Neuronal stem cell (in vitro differentiated cells): ENCODE measurements at regions not wholly inside any gene's neighbourhood (a gene's known extent, or its start where the extent isn't known, plus 50 kb on each side); places are given as distances from the start of the nearest gene placed in this dataset.

Experiments used
- DNase-seq: peaks from one replicate; pipeline ENCODE4 v3.0.0-alpha.2; 2013; ENCODE audit warnings: low spot score
- H2AFZ ChIP-seq: one replicate; pipeline ENCODE4 v1.6.1; 2013; ENCODE audit warnings: mild to moderate bottlenecking, low read length, inconsistent platforms
- H2AK5ac ChIP-seq: 2 replicates; pipeline ENCODE4 v1.6.1; 2013; ENCODE audit warnings: low read depth, mild to moderate bottlenecking, inconsistent platforms, low read length, moderate library complexity, mixed read lengths
- H2BK120ac ChIP-seq: 2 replicates; pipeline ENCODE4 v1.6.1; 2013; ENCODE audit warnings: low read depth, mild to moderate bottlenecking, inconsistent platforms, low read length, moderate library complexity, mixed read lengths
- H2BK12ac ChIP-seq: one replicate; pipeline ENCODE4 v1.6.1; 2013; ENCODE audit warnings: low read length, inconsistent platforms
- H2BK15ac ChIP-seq: 2 replicates; pipeline ENCODE4 v1.6.1; 2013; ENCODE audit warnings: mild to moderate bottlenecking, low read length, inconsistent platforms, mixed read lengths
- H2BK5ac ChIP-seq: one replicate; pipeline ENCODE4 v1.6.1; 2013; ENCODE audit warnings: inconsistent platforms, mild to moderate bottlenecking, low read length, moderate library complexity
- H3K14ac ChIP-seq: one replicate; pipeline ENCODE4 v1.6.1; 2013; ENCODE audit warnings: low read length, inconsistent platforms
- H3K18ac ChIP-seq: 2 replicates; pipeline ENCODE4 v1.6.1; 2013; ENCODE audit warnings: low read length, inconsistent platforms
- H3K23ac ChIP-seq: 2 replicates; pipeline ENCODE4 v1.6.1; 2013; ENCODE audit warnings: low read depth, mild to moderate bottlenecking, mixed read lengths, low read length, inconsistent platforms; ENCODE audit not compliant: poor library complexity
- H3K27ac ChIP-seq: replicated peaks from 3 replicates; pipeline ENCODE4 v1.5.1; 2013; ENCODE audit warnings: low read length, inconsistent platforms
- H3K27me3 ChIP-seq, 3 experiments: 2 replicates each; pipeline ENCODE4 v1.6.1; 2013; ENCODE audit warnings: low read length in 3 of 3, mild to moderate bottlenecking in 2 of 3, inconsistent platforms in 1 of 3, low read depth in 1 of 3, mixed read lengths in 1 of 3, moderate library complexity in 1 of 3; ENCODE audit not compliant: control insufficient read depth in 3 of 3, insufficient read depth in 3 of 3
- H3K36me3 ChIP-seq, 2 donors: replicated peaks in 1 of 2; 2 replicates each; pipeline ENCODE4 v1.6.1; 2013; ENCODE audit warnings: low read length in 2 of 2; ENCODE audit not compliant: control insufficient read depth in 2 of 2, insufficient read depth in 2 of 2
- H3K4ac ChIP-seq: 2 replicates; pipeline ENCODE4 v1.6.1; 2013; ENCODE audit warnings: inconsistent platforms, mild to moderate bottlenecking, low read length, moderate library complexity
- H3K4me1 ChIP-seq, 2 donors: 1 replicate in 1 of 2; 2 replicates in 1 of 2; pipeline ENCODE4 v1.6.1; 2013; ENCODE audit warnings: low read length in 2 of 2, low read depth in 1 of 2; ENCODE audit not compliant: control insufficient read depth in 2 of 2, insufficient read depth in 1 of 2
- H3K4me2 ChIP-seq: one replicate; pipeline ENCODE4 v1.6.1; 2013; ENCODE audit warnings: mild to moderate bottlenecking, low read length, inconsistent platforms; ENCODE audit not compliant: insufficient read depth, poor library complexity, severe bottlenecking
- H3K4me3 ChIP-seq, 2 donors: 2 replicates each; pipeline ENCODE4 v1.5.1; 2013; ENCODE audit warnings: low read length in 2 of 2, mild to moderate bottlenecking in 2 of 2, inconsistent platforms in 1 of 2, moderate library complexity in 1 of 2
- H3K79me1 ChIP-seq: one replicate; pipeline ENCODE4 v1.6.1; 2013; ENCODE audit warnings: low read depth, mild to moderate bottlenecking, inconsistent platforms, low read length, moderate library complexity
- H3K9ac ChIP-seq: one replicate; pipeline ENCODE4 v1.6.1; 2013; ENCODE audit warnings: mild to moderate bottlenecking, low read depth, low read length, inconsistent platforms; ENCODE audit not compliant: poor library complexity
- H3K9me3 ChIP-seq, 2 donors: replicated peaks in 1 of 2; 2 replicates each; pipeline versions ENCODE3 to v1.6.1; 2013; ENCODE audit warnings: low read length in 2 of 2, mild to moderate bottlenecking in 2 of 2, inconsistent platforms in 1 of 2, low read depth in 1 of 2, mixed read lengths in 1 of 2, moderate library complexity in 1 of 2; ENCODE audit not compliant: control insufficient read depth in 2 of 2, insufficient read depth in 1 of 2
- H4K8ac ChIP-seq: one replicate; pipeline ENCODE4 v1.6.1; 2013; ENCODE audit warnings: low read depth, mild to moderate bottlenecking, inconsistent platforms, low read length, moderate library complexity
- H4K91ac ChIP-seq: one replicate; pipeline ENCODE4 v1.6.1; 2013; ENCODE audit warnings: low read length, low read depth, mild to moderate bottlenecking, inconsistent platforms; ENCODE audit not compliant: poor library complexity
- WGBS, 2 donors: extraction: QIAGEN DNeasy Blood & Tissue Kit; methylation state at CpG; one replicate each; pipeline ENCODE4 v1.1.7; 2013; ENCODE audit warnings: missing lambda C conversion rate in 2 of 2, mixed read lengths in 1 of 2; ENCODE audit not compliant: insufficient read length in 2 of 2, insufficient replicate concordance in 1 of 2; ENCODE audit errors: extremely low coverage in 2 of 2; 5-methylcytosine and 5-hydroxymethylcytosine counted together

GRCh38 chr10:121087129-121087528 is 236.0 kb downstream of the WDR11 start:
- peaks cover 0 to 2% of the 10 kb centered on the region in 2 donors for H3K4me1 ChIP-seq
- WGBS, 2 donors = no CpG with 5 or more reads among the region's 9 CpGs
- DNase-seq = no peak

GRCh38 chr10:121087688-121088087 is 236.5 kb downstream of the WDR11 start:
- Histone ChIP-seq H3K18ac (no peak overlapping the region), H4K8ac (no peak overlapping the region), H3K4me2 (no peak overlapping the region), H3K79me1 (peaks cover 2% of the 10 kb centered on the region), H3K27me3 (no peaks in the 10 kb centered on the region), H3K9me3 (no peaks in the 10 kb centered on the region), H3K14ac (no peak overlapping the region), H2AK5ac (no peak overlapping the region), H3K4me1 (peaks cover 0 to 2% of the 10 kb centered on the region in 2 donors), H3K36me3 (peaks cover 0 to 3% of the 10 kb centered on the region in 2 donors), H2BK120ac (no peak overlapping the region), H3K23ac (no peak overlapping the region), H2BK5ac (no peak overlapping the region), H3K9ac (peak overlapping the region; percentile 65), H3K27ac (no peak overlapping the region), H3K4me3 (peak overlapping the region in 1 of 2 donors; percentile 65), H4K91ac (no peak overlapping the region), H2AFZ (no peak overlapping the region), H2BK15ac (no peak overlapping the region), H3K4ac (peak overlapping the region; percentile 19), H2BK12ac (peak overlapping the region; percentile 84)
- no CpG with 5 or more reads among the region's 4 CpGs for WGBS, 2 donors
- DNase-seq = no peak

More at GRCh38 chr10:121087129-121087528, 236.0 kb downstream of the WDR11 start:
- Histone ChIP-seq H3K14ac (no peak overlapping the region), H3K27ac (no peak overlapping the region), H3K23ac (no peak overlapping the region), H3K36me3 (peaks cover 0 to 3% of the 10 kb centered on the region in 2 donors), H3K18ac (no peak overlapping the region), H2BK5ac (no peak overlapping the region), H2AK5ac (no peak overlapping the region), H3K4me2 (no peak overlapping the region), H3K4ac (no peak overlapping the region), H3K4me3 (no peak overlapping the region), H3K9ac (no peak overlapping the region), H3K9me3 (no peaks in the 10 kb centered on the region), H2BK120ac (no peak overlapping the region), H4K8ac (no peak overlapping the region), H2BK12ac (no peak overlapping the region), H2AFZ (no peak overlapping the region), H3K79me1 (peaks cover 2% of the 10 kb centered on the region), H3K27me3 (no peaks in the 10 kb centered on the region), H2BK15ac (no peak overlapping the region), H4K91ac (no peak overlapping the region)

- peaks cover 2% of the 10 kb centered on the region for H3K79me1 ChIP-seq
- no peak overlapping the region for H2BK120ac ChIP-seq
- H3K36me3 ChIP-seq = peaks cover 0 to 3% of the 10 kb centered on the region in 2 donors
- H3K4me3 ChIP-seq = no peak overlapping the region
- no peak overlapping the region for H3K4ac ChIP-seq
- H3K23ac ChIP-seq = no peak overlapping the region
- H2AK5ac ChIP-seq = no peak overlapping the region
- H2BK12ac ChIP-seq = no peak overlapping the region
- no peak overlapping the region for H3K4me2 ChIP-seq
- no CpG with 5 or more reads among the region's 6 CpGs for WGBS, 2 donors
- H3K27ac ChIP-seq = no peak overlapping the region
- H4K91ac ChIP-seq = no peak overlapping the region
- H3K14ac ChIP-seq = no peak overlapping the region
- H2BK15ac ChIP-seq = no peak overlapping the region
- peaks cover 0 to 2% of the 10 kb centered on the region in 2 donors for H3K4me1 ChIP-seq
- no peak overlapping the region for H2AFZ ChIP-seq
- no peak overlapping the region for H4K8ac ChIP-seq
- no peaks in the 10 kb centered on the region for H3K27me3 ChIP-seq
- DNase-seq = no peak
- no peak overlapping the region for H3K9ac ChIP-seq
- no peaks in the 10 kb centered on the region for H3K9me3 ChIP-seq
- no peak overlapping the region for H3K18ac ChIP-seq
- H2BK5ac ChIP-seq = no peak overlapping the region
Observed at GRCh38 chr10:121088524-121088923, 237.4 kb downstream of the WDR11 start.

GRCh38 chr10:121089434-121089833 is 238.3 kb downstream of the WDR11 start:
- Histone ChIP-seq H4K91ac (no peak overlapping the region), H3K27ac (no peak overlapping the region), H3K4ac (no peak overlapping the region), H2AK5ac (no peak overlapping the region), H4K8ac (no peak overlapping the region), H3K79me1 (peaks cover 2% of the 10 kb centered on the region), H2BK15ac (no peak overlapping the region), H3K9me3 (no peaks in the 10 kb centered on the region), H2BK5ac (no peak overlapping the region), H3K27me3 (no peaks in the 10 kb centered on the region), H2AFZ (no peak overlapping the region), H3K4me3 (no peak overlapping the region), H3K18ac (no peak overlapping the region), H3K36me3 (peaks cover 0 to 3% of the 10 kb centered on the region in 2 donors), H3K23ac (no peak overlapping the region), H3K4me2 (no peak overlapping the region), H3K9ac (no peak overlapping the region), H2BK12ac (no peak overlapping the region), H2BK120ac (no peak overlapping the region), H3K4me1 (peaks cover 0 to 2% of the 10 kb centered on the region in 2 donors), H3K14ac (no peak overlapping the region)
- no peak for DNase-seq
- no CpG with 5 or more reads among the region's 3 CpGs for WGBS, 2 donors
